SKM-1 (cell line): ENCODE measurements at regions not wholly inside any gene's neighbourhood (a gene's known extent, or its start where the extent isn't known, plus 50 kb on each side); places are given as distances from the start of the nearest gene placed in this dataset.
"Not testable (repeated sequence)": the region's sequence is repeated elsewhere in the genome, so short reads cannot be mapped to it uniquely, and the experiment has no call there.

Source experiments
- DNase-seq: peaks from one replicate; lab custom pipeline; 2025; ENCODE audit not compliant: unreplicated experiment; lab: John Stamatoyannopoulos, UW

DNA sequence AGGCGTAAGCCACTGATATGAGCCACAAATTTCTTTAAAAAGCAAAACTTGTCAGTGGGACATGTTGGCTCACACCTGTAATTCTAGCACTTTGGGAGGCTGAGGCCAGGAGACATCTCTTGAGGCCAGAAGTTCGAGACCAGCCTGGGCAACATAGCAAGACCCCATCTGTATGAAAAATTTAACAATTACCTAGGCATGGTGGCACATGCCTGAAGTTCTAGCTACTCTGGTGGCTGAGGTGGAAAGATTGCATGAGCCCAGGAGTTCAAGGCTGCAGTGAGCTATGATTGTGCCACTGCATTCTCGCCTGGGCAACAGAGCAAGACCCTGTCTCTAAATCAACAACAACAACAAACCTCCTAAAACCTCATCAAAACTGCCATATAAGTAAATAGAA, 147.6 kb upstream of the BARHL2 start:
- DNase-seq = no peak

DNA sequence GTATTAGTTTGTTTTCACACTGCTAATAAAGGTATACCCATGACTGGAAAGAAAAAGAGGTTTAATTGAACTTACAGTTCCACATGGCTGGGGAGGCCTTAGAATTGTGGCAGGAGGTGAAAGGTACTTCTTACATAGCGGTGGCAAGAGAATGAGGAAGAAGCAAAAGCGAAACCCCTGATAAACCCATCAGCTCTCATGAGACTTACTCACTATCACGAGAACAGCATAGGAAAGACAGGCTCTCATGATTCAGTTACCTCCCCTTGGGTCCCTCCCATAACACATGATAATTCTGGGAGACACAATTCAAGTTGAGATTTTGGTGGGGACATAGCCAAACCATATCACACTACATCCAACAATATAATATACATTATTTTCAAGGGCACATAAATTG, 145.7 kb upstream of the BARHL2 start:
- no peak for DNase-seq

DNA sequence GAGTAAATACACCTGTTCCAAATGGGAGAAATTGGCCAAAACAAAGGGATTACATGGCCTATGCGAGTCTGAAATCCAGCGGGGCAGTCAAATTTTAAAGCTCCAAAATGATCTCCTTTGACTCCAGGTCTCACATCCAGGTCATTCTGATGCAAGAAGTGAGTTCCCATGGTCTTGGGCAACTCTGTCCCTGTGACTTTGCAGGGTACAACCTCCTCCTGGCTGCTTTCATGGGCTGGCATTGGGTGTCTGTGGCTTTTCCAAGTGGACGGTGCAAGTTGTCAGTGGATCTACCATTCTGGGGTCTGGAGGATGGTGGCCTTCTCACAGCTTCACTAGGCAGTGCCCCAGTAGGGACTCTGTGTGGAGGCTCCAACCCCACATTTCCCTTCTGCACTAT, 144.3 kb upstream of the BARHL2 start:
- DNase-seq = not testable (repeated sequence)

DNA sequence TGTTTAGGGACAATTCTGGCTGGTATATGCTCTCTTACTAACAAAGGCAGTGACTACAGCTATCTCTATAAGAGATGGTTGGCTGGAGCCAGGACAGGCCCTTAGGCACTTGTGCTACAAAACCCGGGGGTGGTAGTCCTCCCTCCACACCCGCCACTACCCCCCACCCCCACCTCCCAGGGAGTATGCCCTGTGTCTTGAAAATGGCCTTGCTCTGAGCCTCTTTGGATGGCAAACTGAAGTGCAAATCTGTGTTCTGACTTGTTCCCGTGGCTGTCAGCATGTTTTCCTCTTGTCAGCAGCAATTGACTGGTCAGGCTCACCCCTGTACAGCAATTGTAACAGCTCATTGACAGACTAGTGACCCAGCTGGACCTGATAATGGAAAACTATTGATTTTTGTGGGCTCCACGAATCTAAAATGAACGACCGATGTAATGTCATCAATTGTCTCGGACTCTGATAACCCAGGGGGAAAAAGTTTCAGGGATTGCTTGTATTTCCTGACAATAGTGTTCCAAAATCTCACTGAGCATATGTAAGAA, 139.4 kb upstream of the BARHL2 start:
- DNase-seq = no peak

DNA sequence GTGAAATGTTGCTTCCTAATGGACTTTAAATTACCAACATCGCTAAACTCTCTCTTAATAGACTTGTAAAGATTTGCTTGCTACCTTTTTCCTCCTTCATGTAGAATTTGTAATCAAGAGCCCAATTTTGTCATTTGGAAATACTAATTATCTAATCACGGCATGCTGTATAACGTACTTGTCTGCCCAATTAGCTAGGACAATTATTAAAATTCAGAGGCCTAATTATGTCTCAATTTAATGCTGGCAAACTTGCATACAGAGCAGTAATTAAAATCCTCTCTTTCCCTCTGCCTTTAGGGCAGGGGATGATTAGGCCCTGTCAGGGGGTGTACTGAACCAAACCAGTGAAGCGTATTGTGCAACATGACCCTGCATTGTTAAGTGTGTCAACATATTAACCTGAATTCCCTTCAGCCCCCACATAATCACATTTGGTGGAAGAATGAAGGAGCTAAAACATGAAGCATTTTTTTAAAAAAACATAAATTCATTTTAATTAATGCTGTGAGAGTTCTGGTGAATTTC, 137.4 kb upstream of the BARHL2 start:
- no peak for DNase-seq

DNA sequence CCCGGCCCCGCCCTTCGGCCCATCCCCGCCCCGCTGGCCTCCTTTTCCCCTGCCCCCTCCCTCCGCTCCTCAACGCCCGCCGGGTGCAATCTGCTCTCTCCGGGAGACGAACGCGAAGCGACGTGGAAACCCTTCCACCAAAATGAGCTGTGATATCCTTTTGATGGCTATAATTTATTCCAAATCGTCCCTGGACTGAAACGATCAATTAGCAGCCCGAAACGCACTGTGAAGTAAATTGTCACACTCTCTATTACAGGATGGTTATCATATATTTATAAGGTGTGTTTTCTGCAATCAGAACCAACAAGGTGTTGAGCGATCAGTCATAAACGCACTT, 134.6 kb upstream of the BARHL2 start:
- DNase-seq = no peak

DNA sequence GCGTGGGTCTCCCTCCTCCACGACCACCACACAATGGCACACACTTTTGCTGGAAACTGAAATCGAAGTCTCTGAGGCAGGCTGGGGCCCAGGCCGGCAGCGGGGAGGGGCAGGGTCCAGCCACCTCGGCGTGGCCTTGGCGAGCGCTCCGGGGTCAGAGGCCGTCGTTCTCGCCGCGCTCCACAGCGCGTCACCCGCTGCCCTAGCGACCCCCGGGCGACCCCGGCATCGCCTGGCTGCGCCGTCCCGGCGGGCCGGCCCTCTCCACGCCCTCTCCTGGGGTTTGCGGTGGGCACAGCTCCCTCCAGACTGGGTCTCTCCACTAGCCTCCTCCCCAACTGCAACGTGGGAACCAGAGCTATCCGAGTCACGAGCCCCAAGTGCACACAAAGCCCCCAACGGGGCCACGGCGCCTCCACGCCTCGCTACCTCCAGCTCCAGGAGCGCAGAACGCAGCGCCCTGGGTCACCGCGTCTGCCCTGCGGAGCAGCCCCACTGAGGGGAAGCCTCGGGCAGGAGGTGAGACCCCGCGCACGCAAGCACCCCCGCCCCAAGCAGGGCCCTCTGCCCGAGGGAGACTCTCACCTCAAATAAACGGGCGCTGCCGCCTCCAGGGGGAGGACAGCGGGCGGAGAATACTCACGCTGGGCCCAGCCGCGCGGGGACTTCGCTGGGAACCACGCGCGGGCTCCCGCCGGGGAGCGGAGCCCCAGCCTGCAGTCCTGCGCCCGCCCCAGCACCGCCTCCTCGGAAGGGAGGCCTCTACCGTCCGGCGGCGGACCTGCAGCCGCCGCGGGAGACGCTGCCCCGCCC, 134.0 kb upstream of the BARHL2 start:
- DNase-seq = peak; percentile 70

DNA sequence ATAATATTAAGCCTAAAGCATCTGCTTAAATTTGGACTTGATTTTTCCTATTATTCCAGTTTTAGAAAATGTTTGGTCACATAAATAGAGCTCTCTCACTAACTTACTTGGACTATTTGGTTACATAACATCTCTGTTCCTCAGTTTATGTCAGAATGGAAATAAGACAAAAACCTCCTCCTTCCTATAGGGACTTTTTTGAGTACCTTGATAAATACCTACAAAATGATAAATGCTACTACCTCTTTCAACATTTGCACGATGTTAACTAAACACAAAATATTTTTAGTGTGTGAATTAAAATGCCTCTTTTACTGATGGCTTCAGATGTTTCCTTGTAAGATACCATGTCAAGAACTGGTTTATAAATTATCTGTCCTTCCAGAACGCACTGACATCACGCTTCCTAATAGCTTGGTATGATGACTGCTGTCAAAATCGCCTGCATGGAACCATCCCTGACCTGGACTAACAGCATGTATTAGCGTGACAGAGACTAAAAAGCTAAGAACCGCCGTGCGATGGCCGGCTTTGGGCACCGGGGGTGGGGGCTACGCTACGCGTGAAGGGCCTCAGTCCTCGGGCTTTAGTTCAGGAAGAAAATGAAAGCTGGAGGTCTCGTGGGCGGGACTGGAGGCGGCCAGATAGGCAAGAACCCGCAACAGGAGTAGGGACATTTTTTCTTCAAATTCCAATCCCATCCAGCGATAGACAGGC, 133.2 kb upstream of the BARHL2 start:
- peak; percentile 27 for DNase-seq

DNA sequence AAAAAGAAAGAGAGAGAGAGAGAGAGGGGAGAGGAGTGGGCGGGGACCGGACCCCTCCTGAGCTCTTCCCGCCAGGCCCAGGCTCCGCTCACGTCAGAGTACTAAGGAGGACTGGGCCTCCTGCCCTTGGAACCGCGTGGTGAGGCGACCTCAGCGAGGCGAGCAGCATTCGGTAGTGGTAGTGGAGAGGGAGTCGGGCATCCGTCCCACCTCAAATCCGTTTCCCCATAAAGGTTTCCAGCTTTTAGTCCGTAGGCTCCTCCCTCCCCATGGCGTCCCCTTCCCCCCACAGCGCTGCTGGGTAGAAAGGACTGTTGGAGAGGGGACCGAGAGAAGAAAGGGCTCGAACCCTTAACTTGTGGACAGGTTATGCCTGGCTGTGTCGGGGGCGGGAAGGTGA, 124.4 kb upstream of the BARHL2 start:
- no peak for DNase-seq

DNA sequence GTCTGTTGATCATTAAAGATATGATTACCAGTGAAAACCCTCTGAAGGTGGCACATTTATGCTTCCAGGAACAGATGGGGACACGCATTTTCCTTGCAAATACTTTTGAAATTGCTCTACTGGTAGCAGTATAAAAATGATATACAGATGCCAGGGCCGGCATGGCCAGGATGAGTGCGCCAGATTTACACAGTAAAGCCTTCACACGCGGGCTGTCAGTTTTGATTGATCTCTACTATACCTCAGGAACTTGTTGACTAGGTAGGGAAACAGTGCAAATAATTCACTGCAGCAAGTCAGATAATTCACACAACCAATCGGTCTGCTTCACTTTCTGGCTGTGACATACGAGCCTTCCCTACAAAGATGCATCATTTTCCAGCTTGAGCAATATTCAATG, 123.2 kb upstream of the BARHL2 start:
- DNase-seq = no peak

DNA sequence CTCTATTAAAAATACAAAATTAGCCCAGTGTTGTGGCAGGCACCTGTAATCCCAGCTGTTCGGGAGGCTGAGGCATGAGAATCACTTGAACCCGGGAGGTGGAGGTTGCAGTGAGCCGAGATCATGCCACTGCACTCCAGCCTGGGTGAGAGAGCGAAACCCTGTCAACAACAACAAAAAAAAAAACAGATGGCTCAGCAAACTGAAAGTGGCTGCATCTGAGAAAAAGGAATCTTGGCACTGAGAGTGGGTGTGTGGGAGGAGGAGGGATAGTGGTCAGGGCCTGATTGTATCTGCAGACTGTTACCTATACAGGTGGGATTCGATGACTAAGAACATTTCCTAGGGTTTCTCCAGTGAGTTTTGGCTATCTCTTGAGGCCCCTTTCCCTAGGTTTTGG, 122.2 kb upstream of the BARHL2 start:
- DNase-seq = no peak

DNA sequence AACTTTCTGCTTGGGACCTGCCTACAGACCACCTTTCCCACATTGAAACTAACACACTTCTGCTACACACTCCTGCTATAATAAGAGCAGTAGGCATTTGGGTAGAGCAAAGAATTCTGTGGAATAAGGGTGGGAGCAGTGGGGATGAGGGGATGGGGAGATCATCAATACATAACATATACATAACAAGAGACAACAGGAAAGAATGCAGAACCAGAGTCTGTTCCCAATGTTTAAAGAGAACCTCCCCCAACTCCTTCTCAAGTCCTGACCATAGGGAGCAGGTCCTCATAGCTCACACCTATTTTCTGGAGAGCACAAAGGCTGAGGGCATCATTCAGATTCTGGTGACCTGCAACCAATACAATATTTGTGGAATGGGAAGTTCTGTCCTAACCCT, 121.6 kb upstream of the BARHL2 start:
- no peak for DNase-seq

DNA sequence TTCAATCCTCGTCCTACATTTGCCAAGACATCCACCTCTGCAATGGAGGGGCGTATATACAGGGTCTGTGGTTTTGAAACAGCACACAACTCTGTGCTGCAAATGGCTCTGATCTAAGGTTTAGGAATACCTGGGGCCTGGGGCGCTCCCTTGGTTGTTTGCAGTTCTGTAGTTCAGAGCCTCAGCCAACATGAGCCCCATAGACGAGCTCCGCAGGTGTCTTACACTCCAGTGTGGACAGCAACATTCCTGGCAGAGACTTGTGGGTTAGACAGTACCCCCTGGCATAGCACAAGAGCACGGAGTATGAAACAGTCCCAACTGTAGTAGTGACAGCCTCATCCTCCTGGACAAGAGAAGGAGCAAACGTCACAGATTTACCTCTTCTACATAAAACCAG, 120.3 kb upstream of the BARHL2 start:
- DNase-seq = no peak

DNA sequence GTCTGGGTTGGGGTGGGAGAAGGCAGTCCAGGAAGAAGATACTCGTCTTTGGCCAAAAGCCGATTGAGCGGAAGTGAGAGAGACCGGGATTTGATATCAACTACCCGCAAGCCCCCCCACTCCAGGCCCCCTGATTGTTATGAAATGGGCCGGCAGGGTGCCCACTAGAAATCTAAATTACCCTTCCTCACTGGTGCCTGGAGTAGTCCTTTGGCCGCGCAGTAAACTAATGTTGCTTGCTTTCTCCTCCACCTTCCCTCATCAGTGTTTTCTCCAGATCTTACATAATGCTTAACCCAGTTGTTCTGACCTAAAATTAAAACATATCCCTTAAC, 119.2 kb upstream of the BARHL2 start:
- DNase-seq = no peak

DNA sequence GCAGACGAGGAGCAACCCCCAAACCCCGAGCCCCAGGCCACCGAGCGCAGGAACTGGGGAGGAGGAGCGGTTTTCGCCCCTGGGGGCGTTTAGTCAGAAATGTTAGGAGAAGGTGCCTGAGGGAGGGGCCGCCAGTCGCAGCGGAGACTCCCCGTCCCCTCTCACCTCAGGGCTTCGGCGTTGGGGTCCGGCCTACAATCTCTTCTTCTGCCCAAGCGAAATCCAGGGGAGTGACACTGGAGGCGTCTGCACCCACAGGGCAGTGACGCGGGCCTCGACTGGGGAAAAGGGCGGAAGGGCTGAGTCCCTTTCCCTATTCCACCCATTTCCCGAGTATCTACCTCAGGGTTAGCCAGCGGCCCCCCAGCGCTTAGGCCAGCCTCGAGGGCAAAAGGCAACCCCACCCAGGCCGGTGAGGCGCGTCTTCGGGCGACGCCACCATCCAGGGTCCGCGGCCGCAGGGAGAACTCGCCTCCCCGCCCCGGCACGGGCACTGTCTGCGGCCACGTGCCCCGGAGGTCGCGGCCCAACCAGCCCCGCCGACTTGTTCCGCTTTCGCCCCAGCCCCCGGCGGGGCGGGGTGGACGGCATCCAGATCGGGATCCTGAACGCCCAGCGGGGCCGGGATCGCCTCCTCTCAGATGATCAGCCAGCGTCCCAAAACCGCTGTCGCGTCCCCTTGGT, 118.7 kb upstream of the BARHL2 start:
- no peak for DNase-seq

DNA sequence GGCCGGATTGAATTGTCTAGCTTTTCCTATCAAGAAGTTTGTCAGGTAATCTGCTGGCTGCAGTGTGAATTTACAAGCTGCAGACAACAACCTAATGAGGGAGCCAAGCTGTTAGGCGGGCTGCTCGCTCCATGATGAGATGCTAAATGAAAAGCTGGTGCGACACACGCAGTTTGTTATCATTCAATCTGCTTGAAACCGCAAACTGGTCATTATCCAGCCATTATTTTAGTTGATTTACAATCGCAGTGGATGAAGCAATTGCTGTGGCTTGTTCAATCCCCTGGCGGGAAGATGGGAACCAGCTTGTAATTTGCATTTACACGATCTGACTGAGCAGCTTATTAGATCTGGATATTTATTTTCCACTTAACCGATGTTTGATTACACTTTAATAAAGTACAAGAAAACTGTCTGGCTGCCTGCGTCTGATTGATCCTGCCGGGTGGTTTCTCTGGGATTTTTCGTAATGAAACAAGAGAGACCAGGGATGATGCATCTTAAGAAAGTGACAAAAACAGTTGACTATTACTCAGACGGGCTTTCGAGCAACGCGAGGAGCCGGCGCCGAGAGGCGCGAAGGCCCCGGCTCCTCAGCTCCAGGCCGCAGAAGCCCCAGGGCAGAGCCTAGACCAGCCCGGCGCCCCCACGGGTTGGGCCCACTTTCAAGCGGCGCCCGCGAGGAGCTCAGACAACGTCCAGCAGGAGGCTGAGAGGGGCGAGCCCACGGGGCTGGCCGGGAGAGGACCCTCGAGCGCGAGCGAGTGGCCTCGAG, 118.0 kb upstream of the BARHL2 start:
- no peak for DNase-seq

DNA sequence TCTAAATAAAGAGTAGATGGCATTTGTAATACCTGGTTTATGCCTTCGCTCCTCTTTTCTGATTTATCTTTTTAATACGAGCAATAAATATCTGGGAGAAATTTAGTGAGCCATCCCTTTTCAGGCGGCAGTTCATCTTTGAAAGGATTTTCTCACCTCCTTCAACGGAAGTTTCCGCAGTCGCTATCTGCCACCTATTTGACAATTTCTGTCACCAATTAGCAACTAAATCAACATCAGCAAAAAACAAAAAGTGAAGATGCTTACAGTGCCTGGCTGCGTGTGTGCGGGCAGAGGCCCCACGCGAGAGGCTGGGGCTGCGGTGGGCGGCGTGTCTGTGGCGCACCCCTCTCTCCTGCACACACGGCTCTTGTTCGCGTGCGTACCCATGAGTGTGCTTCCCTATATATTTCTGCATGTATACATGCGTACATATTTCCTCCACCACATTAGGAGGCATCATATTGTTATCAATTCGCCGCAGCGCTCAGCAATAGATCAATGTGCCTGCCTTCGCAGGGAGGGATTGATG, 117.3 kb upstream of the BARHL2 start:
- DNase-seq = no peak

DNA sequence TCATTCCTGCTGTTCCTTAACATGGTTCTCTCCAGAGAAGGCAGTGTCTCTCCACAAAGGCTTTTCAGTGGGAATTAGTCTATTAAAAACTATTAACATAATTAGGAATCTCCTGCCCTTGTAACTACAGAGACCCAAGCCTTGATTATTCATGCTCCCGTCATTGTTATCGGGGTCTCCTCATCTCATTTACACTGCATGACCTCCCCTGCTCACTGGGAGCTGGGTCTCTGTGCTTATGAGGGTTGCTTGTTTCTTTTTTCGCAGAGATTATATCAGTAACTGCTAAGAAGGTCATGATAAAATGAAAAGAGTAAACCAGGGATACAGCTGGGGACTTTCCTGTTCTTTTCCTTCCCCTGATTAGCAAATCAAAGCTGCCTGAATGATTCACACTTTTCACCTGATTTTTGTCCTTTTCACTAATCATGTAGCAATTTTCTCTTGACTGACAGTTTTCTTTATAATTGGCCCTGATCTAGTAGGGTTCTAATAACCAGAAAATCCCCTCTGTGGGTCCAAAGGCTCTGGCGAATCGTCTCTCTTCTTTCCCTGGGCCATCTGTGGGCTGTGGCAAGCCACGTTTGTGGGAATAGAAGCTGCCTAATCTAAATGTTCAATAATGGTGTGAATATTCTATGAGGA, 116.5 kb upstream of the BARHL2 start:
- DNase-seq = no peak

DNA sequence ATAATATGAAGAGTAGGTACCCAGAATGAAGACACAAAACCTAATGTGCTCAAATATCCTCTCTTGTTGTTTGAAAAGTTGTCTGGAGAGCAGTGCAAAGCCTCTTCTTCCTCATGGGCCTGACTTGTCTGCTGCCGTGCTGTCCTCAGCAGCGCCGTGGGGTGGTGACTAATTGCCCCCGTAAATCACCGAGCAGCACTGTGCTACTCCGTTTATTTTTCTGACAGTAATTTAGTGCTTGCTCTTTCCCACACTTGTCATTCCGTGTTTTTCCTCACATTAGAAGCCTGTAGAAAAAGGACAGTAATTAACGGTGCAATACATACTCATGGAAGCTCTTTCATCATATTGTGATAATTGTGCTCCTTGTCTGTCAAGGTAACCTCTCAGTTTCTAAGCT, 114.8 kb upstream of the BARHL2 start:
- no peak for DNase-seq

DNA sequence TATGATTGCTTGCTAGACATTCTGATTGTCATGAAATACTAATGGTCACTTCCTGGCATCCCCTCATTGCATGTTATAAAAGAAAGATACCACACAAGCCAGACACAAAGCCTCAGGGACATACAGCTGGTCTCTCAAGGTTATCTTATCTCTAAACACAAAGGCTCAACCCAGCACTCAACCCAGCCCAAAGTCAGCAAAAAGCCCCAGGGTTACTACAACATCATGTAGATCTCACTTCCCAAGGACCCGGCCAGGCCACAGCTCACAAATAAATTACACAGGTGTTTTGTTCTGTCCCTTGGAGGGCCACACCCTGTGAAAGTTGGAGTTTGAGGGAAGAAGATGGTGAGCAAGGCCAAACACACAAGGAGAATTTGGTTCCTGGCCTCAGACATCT, 109.7 kb upstream of the BARHL2 start:
- DNase-seq = no peak
